Mesodermal cell (in vitro differentiated cells): ENCODE measurements at regions not wholly inside any gene's neighbourhood (a gene's known extent, or its start where the extent isn't known, plus 50 kb on each side); places are given as distances from the start of the nearest gene placed in this dataset.
"Not testable (repeated sequence)": the region's sequence is repeated elsewhere in the genome, so short reads cannot be mapped to it uniquely, and the experiment has no call there.

Source experiments
- H3K27ac ChIP-seq: 2 replicates; pipeline ENCODE4 v1.7.0; 2013; ENCODE audit warnings: mild to moderate bottlenecking, low read depth, low read length, moderate library complexity; ENCODE audit not compliant: severe bottlenecking
- H3K36me3 ChIP-seq: 2 replicates; pipeline ENCODE4 v1.7.1; 2013; ENCODE audit warnings: mild to moderate bottlenecking, low read length, moderate library complexity; ENCODE audit not compliant: control insufficient read depth, insufficient read depth
- H3K4me1 ChIP-seq: one replicate; pipeline ENCODE4 v1.7.1; 2013; ENCODE audit warnings: mild to moderate bottlenecking, low read length; ENCODE audit not compliant: insufficient read depth, control insufficient read depth, poor library complexity, severe bottlenecking
- H3K4me3 ChIP-seq: 2 replicates; pipeline ENCODE4 v1.7.0; 2013; ENCODE audit warnings: low read length, control low read depth, mild to moderate bottlenecking; ENCODE audit not compliant: insufficient read depth, poor library complexity, severe bottlenecking; ENCODE audit errors: extremely low read depth
- H3K9me3 ChIP-seq: 2 replicates; pipeline ENCODE4 v1.7.1; 2013; ENCODE audit warnings: mild to moderate bottlenecking, low read length, moderate library complexity; ENCODE audit not compliant: control insufficient read depth
- WGBS, 2 experiments: methylation state at CpG; one replicate each; pipeline ENCODE4 v1.1.5; 2013; ENCODE audit warnings: missing lambda C conversion rate in 2 of 2; ENCODE audit not compliant: insufficient coverage in 2 of 2; 5-methylcytosine and 5-hydroxymethylcytosine counted together

DNA sequence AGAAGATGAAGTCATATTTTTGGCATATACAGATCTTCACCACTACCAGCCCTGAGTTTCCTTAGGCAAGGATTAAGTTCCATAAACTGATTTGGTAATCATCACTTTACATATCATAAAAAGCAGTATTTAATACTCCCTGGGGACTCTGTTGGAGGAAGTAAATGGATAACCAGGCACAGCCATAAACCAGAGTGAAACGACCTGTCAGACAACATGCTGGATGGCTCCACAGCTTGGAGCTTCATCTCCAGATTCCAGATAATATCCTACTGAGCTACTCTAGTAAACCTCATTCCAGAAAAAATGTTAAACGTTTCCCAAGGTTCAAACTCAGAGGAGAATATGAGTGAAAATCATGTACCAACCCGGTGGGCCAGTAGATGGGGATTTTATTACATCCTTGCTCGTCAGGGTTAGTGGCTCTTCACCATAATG, 109.2 kb downstream of the BASP1 start:
- H3K27ac ChIP-seq = no peak overlapping the region
- H3K4me3 ChIP-seq = no peak overlapping the region
- no peaks in the 10 kb centered on the region for H3K4me1 ChIP-seq
- H3K36me3 ChIP-seq = no peaks in the 10 kb centered on the region
- 82 to 100% methylated on average over 2 to 3 of the region's 4 CpGs for WGBS, 2 experiments
- H3K9me3 ChIP-seq = no peaks in the 10 kb centered on the region

DNA sequence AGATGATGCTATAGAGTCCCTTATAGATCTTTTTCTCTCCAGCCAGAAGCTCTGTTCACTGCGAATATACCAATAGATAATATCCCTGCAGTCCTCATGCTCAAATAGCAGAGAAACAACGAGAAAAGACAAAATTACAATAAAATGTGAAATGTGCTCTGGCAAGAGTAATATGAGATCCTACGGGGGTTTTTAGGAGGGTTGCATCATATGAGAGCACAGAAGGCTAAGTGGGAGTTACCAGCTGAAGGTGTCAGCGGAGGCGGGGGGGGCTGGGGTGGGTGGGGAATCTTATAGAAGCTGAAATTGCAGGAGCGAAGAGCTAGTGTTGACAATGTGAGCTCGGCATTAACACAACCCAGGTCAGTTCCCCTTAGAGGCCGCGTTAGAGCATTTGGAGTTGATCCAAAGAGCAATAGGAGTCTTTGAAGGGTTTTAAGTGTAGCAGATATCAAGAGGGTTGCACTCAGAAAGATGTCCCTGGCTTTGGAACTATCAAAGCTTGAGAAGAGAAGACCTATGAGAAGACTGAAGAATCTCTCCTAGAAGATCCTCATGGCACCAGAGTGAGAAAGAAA, 109.7 kb downstream of the BASP1 start:
- no peaks in the 10 kb centered on the region for H3K36me3 ChIP-seq
- no peaks in the 10 kb centered on the region for H3K4me1 ChIP-seq
- WGBS, 2 experiments = 66% methylated on average over 4 to 5 of the region's 9 CpGs
- no peak overlapping the region for H3K4me3 ChIP-seq
- H3K27ac ChIP-seq = no peak overlapping the region
- no peaks in the 10 kb centered on the region for H3K9me3 ChIP-seq

DNA sequence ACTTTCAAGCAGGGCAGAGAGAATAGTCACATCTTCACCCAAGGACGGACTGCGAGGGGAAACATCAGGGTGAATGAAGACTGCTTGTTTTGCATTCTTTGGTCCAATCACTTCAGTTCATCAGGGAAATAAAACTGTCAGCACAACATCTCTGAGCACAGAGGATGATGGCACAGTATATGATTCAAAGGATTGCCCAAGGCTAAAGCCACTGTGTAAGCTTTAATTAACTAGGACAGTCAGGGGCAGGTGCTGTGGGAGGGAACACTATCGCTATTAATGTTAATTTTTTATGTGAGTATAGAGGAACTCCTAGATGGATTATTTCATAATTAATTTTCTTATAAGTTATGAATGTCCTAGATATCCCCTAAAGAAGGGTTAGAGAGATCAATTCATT, 112.1 kb downstream of the BASP1 start:
- Histone ChIP-seq H3K9me3 (peaks cover 3% of the 10 kb centered on the region), H3K27ac (no peak overlapping the region), H3K36me3 (no peaks in the 10 kb centered on the region), H3K4me1 (no peaks in the 10 kb centered on the region), H3K4me3 (no peak overlapping the region)
- 100% methylated on average over 2 of the region's 3 CpGs; no CpG with 5 or more reads in 1 of the 2 experiments for WGBS, 2 experiments

DNA sequence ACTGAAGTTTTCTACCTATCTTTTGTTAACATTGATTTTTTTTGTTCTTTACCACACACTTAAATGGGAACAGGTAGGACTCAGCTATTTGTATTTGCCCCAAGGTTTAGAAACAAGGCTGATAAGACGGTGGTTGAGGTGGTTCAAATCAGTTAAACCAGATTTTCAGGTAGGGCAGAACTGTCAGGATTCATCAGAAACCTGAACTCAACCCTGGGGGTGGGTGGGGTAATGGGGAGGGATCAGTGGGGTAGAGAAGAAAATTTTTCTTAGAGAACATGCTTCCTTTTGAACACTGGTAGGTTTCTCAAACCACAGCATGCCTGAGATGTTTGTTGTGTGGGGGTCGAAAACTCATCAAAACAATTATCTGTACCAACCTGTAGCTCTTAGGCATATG, 113.0 kb downstream of the BASP1 start:
- no peak overlapping the region for H3K4me3 ChIP-seq
- H3K9me3 ChIP-seq = peaks cover 4% of the 10 kb centered on the region
- WGBS, 2 experiments = 60 to 88% methylated on average over 1 of the region's 2 CpGs
- H3K27ac ChIP-seq = no peak overlapping the region
- H3K36me3 ChIP-seq = no peaks in the 10 kb centered on the region
- H3K4me1 ChIP-seq = no peaks in the 10 kb centered on the region

GRCh38 chr5:17331651-17332050, 114.2 kb downstream of the BASP1 start:
- Histone ChIP-seq H3K36me3 (no peaks in the 10 kb centered on the region), H3K9me3 (peaks cover 6% of the 10 kb centered on the region), H3K4me3 (no peak overlapping the region), H3K4me1 (no peaks in the 10 kb centered on the region), H3K27ac (no peak overlapping the region)
- 85 to 86% methylated on average over 3 to 4 of the region's 4 CpGs for WGBS, 2 experiments

DNA sequence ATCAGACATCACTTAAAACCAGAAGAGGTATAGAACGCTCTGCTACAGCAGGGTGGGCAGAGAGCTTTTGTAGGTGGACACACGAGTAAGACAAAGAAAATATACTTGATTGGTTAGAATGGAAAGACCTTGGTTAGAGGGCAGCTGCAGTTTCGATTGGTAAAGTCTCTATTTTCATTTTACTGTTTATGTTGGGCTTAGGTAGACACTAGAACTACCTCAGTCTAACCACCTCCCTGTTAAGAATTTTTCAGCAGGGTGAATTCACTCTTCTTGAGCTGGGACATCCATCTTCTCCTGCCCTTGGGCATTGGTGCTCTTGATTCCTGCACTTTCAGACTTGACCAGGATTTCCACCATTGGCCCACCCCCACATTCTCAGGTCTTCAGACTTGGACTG, 116.3 kb downstream of the BASP1 start:
- H3K27ac ChIP-seq = no peak overlapping the region
- 80 to 94% methylated on average over 1 to 2 of the region's 3 CpGs for WGBS, 2 experiments
- no peaks in the 10 kb centered on the region for H3K4me1 ChIP-seq
- no peaks in the 10 kb centered on the region for H3K36me3 ChIP-seq
- H3K4me3 ChIP-seq = no peak overlapping the region
- peaks cover 6% of the 10 kb centered on the region for H3K9me3 ChIP-seq

GRCh38 chr5:17336054-17336453, 118.6 kb downstream of the BASP1 start:
- 67% methylated on average over 1 of the region's 1 CpG; no CpG with 5 or more reads in 1 of the 2 experiments for WGBS, 2 experiments

DNA sequence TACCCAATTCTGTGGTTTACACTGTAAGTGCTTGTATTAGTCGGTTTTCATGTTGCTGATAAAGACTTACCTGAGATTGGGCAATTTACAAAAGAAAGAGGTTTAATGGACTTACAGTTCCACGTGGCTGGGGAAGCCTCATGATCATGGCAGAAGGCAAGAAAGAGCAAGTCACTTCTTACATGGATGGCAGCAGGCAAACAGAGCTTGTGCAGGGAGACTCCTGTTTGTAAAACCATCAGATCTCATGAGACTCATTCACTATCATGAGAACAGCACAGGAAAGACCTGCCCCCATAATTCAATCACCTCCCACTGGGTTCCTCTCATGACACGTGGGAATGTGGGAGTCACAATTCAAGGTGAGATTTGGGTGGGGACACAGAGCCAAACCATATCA, 119.3 kb downstream of the BASP1 start:
- H3K27ac ChIP-seq, H3K9me3 ChIP-seq, H3K4me1 ChIP-seq, H3K4me3 ChIP-seq, H3K36me3 ChIP-seq: not testable (repeated sequence)
- 77 to 86% methylated on average over 2 to 3 of the region's 3 CpGs for WGBS, 2 experiments

More at GRCh38 chr5:17336054-17336453, 118.6 kb downstream of the BASP1 start:
- Histone ChIP-seq H3K36me3 (no peaks in the 10 kb centered on the region), H3K4me3 (no peak overlapping the region), H3K9me3 (peaks cover 6% of the 10 kb centered on the region), H3K4me1 (no peaks in the 10 kb centered on the region), H3K27ac (no peak overlapping the region)

DNA sequence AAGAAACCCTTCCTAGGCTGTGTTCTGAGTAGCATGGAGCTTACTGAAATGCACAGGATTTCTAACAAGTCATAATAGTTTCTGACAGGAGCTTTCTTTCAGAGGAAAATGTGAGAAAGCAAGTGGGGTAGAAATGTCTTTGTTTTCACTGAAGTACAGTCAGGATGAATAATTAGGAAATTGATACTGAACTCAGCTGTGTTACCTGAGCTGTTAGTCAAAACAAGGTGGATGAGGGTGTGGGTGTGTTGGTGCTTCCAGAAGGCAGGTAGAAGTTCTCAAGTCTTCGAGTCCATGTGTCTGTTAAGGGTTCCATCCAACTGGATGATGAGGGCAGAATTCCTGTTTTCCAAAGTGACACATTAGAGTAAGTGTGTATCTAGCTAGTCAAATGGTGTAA, 122.4 kb downstream of the BASP1 start:
- 91 to 100% methylated on average over 1 of the region's 1 CpG for WGBS, 2 experiments
- H3K9me3 ChIP-seq = peaks cover 2% of the 10 kb centered on the region
- no peaks in the 10 kb centered on the region for H3K36me3 ChIP-seq
- H3K4me1 ChIP-seq = no peaks in the 10 kb centered on the region
- no peak overlapping the region for H3K4me3 ChIP-seq
- no peak overlapping the region for H3K27ac ChIP-seq

GRCh38 chr5:17340379-17340778, 122.9 kb downstream of the BASP1 start:
- Histone ChIP-seq H3K36me3 (no peaks in the 10 kb centered on the region), H3K4me1 (no peaks in the 10 kb centered on the region)
- WGBS, 2 experiments = no CpG with 5 or more reads among the region's 2 CpGs

DNA sequence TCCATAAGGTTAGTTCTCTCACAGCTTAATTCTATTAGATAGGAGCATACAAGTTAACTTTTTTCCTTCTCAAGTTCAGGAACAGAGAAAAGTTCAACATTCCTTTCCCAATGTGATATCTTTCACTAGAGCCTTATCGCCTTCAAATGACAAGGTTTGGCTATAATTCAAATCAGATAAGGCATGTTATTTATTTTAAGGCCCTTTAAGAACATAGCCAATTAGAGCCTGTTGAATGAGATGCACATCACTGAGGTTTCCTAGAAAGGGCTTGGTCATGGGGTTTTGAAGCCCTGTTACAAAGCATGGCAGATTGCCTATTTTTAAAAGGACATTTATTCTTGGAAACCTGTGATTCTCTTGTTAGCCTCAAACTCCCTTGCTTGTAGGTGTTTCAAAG, 123.4 kb downstream of the BASP1 start:
- H3K36me3 ChIP-seq = no peaks in the 10 kb centered on the region
- WGBS, 2 experiments = no CpG with 5 or more reads among the region's 1 CpG
- H3K4me3 ChIP-seq = no peak overlapping the region
- H3K27ac ChIP-seq = no peak overlapping the region
- no peaks in the 10 kb centered on the region for H3K4me1 ChIP-seq
- H3K9me3 ChIP-seq = peaks cover 2% of the 10 kb centered on the region

More at GRCh38 chr5:17340379-17340778, 122.9 kb downstream of the BASP1 start:
- no peak overlapping the region for H3K4me3 ChIP-seq
- H3K9me3 ChIP-seq = peaks cover 2% of the 10 kb centered on the region
- H3K27ac ChIP-seq = no peak overlapping the region
